CD4-positive, alpha-beta T cell treated with Interleukin-17A for 4 hours (primary cell): ENCODE measurements at regions not wholly inside any gene's neighbourhood (a gene's known extent, or its start where the extent isn't known, plus 50 kb on each side); places are given as distances from the start of the nearest gene placed in this dataset.
"Not testable (repeated sequence)": the region's sequence is repeated elsewhere in the genome, so short reads cannot be mapped to it uniquely, and the experiment has no call there.

Source experiments
- DNase-seq: peaks from one replicate; pipeline ENCODE4 v3.0.0-alpha.2; 2020; ENCODE audit warnings: mixed read lengths

DNA sequence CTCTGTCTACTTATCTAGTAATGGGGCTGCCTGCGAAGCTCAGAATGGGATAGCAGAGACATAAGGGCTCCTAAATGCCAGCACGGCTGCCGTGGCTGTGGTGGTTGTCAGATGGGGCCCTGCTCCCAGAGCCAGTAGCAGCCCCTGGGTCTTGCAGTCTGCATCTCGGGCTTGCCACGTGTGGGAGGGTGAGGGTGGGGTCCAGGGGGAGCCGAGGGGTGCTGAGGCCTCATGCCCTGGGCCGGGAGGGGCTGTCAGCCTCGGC lies 88.8 kb upstream of the GSE1 start:
- no peak for DNase-seq

GRCh38 chr16:85524630-85525419 lies 88.3 kb upstream of the GSE1 start:
- no peak for DNase-seq

- DNase-seq: no peak
Observed at GRCh38 chr16:85525420-85526184, 87.5 kb upstream of the GSE1 start.

GRCh38 chr16:85526185-85526974 lies 86.7 kb upstream of the GSE1 start:
- no peak for DNase-seq

GRCh38 chr16:85527042-85527766 lies 85.9 kb upstream of the GSE1 start:
- no peak for DNase-seq

GRCh38 chr16:85527767-85528297 lies 85.3 kb upstream of the GSE1 start:
- no peak for DNase-seq

GRCh38 chr16:85528528-85529387 lies 84.4 kb upstream of the GSE1 start:
- DNase-seq: peak; percentile 40

- no peak for DNase-seq
Observed at GRCh38 chr16:85529489-85530369, 83.4 kb upstream of the GSE1 start.

GRCh38 chr16:85530370-85530739 lies 82.8 kb upstream of the GSE1 start:
- no peak for DNase-seq

- DNase-seq: no peak
Observed at GRCh38 chr16:85531516-85531915, 81.6 kb upstream of the GSE1 start.

- no peak for DNase-seq
Observed at GRCh38 chr16:85532147-85532546, 81.0 kb upstream of the GSE1 start.

- DNase-seq: not testable (repeated sequence)
Observed at GRCh38 chr16:85533593-85533992, 79.5 kb upstream of the GSE1 start.

GRCh38 chr16:85534536-85535351 lies 78.4 kb upstream of the GSE1 start:
- DNase-seq: no peak

DNA sequence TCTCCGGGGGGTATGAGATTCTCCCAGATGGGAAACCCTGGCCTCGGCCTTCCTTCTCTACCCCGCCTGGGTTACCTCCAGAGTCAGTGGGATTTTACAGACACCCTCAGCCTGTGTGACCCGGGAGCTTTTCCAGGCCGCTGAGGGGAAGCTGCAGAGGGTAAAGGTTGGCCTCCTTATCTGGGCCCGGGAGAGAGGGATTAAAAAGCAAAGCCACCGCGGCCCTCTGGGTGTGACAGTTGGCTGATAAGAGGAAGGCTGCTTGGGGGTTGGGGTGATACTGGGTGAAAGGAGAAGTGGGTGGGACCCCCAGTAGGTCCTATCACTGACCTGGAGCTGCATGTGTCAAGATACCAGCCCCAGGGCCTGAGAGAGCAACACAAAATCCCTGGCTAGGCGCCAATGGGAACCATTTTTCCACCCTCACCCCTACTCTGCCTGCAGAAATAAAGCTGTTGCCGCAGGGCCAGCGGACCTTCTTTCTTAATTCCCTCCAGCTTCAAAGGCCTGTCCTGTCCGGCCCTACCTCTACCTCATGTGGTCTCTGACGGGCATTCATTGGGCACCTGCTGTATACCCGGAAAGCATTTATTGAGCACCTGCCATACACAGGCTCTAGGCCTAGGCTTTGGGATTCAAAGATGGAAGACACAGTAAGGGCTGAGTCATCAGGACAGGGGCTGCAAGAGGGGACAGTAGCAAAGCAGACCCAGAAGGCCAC lies 77.6 kb upstream of the GSE1 start:
- DNase-seq: no peak

GRCh38 chr16:85536073-85536410 lies 77.1 kb upstream of the GSE1 start:
- no peak for DNase-seq

GRCh38 chr16:85536411-85537330 lies 76.5 kb upstream of the GSE1 start:
- DNase-seq: no peak

DNA sequence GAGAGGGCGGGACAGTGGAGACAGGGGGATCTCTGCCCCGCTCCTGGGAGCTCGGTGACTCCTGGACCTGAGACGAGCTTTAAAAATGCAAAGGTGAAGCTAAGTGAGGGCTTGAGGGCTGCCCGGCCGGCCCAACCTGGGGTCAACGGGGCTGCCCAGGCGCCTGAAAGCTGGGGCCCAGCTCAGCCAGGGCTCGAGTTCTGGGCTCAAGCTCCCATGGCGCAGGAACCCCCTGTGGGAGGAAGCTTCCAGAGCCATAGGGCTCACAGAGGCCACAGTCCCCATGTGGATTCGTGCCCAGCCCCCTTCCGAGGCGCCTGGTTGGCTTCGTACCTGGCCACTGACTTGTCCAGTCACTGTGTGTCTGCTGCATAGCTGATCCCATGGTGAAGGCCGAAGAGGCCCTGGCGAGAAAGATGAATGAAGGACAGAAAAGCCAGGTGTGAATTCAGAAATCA lies 75.8 kb upstream of the GSE1 start:
- DNase-seq: no peak

DNA sequence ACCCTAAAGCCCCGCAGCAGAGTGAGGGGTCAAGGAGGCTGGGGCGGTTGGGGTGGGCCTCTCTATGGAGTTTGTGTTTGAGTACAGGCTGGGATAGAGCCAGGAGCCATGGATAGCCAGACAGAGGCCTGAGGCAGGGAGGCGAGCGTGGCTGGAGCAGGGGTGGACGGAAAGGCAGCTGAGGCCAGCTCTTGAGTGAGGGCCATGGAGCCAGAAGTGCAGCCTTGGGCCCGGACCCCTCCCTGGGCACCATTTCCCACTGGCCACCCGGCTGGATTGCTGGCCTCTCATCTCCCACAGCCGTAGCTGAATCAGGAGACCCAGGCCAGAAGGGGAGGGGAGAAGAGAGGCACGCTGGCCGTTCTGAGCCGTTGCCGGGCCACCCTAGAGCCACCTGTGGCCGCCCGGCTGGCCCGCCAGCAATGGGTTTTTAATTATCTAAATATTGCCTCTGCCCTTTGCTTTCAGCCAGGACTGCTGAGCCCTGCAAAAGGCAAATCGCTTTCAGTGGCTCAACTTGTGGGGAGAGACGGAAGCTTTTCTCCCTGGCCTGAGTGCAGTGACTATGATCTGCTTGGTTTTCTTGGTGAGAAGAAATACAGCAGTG lies 75.2 kb upstream of the GSE1 start:
- no peak for DNase-seq
